Activated naive CD4-positive, alpha-beta T cell treated with anti-CD3 and anti-CD28 coated beads, Interleukin-2, amount 50 U/mL, for 16 hours (primary cell): ENCODE measurements at regions not wholly inside any gene's neighbourhood (a gene's known extent, or its start where the extent isn't known, plus 50 kb on each side); places are given as distances from the start of the nearest gene placed in this dataset.
"Not testable (repeated sequence)": the region's sequence is repeated elsewhere in the genome, so short reads cannot be mapped to it uniquely, and the experiment has no call there.

Experiments
- DNase-seq: peaks from one replicate; pipeline ENCODE4 v3.0.0-alpha.2; 2020

DNA sequence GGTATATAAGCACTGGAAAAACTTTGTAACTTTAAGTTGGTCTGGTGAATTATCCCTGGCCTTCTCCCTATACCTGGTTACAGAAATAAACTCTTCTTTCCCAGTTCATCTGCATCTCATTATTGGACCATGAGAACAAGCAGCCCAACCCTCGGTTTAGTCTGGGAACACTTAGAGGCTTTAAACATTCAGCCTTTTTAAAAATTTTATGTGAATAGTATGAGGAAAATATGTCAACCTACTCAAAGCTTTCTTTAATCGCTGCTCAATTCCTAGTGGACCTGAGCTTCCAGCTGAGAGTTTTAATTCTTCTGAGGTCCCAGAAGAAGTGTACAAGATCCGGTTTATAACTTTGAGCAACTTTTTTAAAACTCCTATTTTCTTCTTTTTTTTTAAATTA, 358.6 kb upstream of the NOCT start:
- DNase-seq: no peak

DNA sequence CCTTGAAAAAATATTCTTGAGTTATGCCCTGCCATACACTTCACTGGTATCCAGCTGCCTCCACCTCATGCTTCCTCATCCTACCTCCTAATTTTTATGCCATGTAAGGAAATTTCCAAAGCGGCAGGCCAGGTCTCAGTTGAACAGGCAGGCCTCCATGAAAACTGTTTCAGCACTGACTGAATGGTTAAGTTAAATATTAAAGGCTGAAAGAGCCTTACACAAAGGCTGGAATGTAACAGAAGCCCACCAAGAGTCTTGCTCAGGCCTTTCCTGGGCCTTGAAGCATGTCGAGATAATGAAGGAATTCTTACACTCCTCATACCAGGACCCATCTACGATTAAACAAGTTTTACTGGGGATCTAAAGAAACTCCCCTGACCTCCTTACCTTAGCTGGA, 359.6 kb upstream of the NOCT start:
- DNase-seq: no peak

DNA sequence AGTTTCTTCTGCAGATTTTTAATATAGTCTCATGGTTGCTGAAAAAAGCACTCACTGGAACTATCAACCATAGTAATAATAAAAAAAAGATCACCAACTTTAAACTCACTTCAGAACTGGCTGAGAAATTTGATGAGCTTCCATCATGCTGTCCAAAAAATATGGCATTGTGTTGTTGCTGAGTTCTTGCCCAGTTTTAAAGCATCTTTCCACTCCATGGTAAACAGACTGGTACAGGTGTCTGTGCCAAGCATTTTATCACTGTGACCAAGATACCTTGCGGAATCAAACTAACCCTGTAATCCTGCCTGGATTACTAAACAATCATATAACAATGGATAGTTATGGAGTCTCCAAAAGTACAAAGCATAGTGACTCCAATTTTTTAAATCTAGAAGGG, 360.3 kb upstream of the NOCT start:
- DNase-seq: no peak

DNA sequence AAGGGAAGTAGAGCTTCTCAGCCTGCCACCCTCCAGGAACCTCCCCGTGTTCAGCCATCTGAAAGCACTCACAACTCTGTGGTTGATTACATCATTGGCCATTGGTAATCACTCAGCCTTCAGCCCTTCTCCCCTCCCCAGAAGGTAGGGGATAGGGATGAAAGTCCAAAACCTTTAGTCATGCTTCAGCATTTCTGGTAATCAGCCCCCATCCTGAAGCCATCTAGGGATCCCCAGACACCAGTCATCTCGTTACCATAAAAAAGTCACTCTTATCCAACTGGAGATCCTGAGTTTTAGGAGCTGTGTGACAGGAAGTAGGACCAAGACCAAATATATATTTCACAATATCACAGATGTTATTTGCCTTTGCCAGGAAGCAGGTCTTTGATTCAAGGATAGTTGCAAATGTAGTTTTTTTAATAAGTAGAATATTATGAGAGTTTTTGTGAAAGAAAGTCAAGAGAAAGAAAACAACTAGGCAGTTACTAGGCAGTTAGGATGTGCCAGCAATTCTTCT, 364.6 kb upstream of the NOCT start:
- DNase-seq: no peak

DNA sequence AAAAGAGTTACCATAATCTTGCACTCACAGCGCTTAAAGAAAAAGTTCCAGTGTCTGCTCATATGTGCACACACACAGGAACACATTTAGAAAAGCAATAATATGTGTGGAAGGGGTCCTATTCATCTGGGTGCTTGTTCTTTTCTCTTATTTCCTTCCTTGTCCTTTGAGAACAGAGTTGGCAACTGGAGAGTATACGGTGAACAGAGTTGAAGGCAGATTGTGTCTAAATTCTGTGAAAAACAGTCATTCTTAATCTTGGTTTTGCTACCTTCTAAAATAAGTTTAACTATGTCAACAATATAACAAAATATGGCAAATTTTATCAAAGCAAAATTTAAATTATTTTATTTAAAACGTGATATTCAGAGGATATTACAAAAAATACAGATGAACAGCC, 365.1 kb upstream of the NOCT start:
- DNase-seq: no peak

DNA sequence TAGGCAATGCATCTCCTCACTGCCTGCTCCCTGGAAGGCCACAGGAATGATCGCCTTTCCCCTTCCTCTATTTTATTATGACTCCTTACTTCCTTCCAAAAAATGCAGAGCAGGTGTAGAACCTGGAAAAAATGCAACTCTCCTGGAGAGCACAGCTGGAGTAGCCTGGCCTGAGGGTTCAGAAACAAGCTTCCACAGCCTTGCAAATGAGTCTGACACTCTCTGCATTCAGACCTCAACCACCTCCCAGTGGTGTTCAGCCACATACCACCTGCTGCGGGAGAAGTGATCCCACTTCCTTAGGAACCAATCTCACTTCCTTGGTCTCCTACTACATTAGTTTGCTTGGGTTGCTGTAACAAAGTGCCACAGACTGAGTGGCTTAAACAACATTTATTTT, 368.1 kb upstream of the NOCT start:
- DNase-seq: no peak

DNA sequence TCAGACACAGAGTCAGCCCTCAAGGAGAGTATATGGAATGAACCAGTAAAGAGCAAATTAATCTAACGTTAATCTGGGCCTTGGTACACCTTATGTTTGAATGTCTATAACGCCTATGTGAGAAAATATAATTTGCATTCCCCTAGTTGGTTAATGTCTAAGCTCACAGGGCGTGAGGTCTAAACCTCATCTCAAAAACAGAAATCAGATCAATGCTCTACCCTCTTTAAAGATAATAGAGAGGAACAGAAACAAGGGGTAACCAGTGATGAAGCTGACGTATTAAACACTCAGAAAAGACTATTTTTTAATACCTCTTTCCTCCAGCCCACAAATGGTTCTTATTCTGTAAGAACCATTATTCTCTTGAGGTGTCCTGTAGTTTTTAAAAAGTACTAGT, 369.2 kb upstream of the NOCT start:
- DNase-seq: no peak

DNA sequence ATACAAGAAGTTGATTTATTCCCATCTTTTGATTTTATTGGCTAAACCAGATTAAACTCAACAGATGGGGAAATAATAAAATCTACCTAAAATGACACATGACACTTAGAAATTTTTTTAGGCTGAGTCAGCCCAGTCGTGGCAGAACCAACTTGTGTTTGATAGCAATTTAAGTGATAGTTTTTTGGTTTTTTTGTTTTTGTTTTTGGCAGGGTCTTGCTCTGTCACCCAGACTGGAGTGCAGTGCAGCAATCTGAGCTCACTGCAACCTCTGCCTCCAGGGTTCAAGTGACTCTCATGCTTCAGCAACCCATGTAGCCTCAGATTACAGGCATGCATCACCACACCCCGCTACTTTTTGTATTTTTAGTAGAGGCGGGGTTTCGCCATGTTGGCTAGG, 370.3 kb upstream of the NOCT start:
- no peak for DNase-seq

DNA sequence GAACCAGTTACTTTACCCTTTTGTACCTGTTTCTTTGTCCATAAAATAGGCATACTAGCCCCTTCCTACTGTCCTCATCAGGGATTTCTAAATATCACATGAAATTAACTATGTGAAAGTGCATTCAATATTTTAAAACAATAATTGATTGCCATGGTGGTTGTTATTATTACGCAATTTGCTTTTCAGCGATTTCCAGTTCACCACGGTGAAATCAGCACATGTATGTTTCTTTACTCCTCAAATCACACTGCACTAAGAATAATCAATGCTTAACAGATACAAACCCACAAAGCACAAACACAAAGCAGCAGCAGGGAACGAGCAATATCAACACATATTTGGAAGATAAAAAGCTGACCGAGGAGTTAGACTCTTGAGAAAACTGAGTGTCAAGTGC, 371.3 kb upstream of the NOCT start:
- DNase-seq: no peak

DNA sequence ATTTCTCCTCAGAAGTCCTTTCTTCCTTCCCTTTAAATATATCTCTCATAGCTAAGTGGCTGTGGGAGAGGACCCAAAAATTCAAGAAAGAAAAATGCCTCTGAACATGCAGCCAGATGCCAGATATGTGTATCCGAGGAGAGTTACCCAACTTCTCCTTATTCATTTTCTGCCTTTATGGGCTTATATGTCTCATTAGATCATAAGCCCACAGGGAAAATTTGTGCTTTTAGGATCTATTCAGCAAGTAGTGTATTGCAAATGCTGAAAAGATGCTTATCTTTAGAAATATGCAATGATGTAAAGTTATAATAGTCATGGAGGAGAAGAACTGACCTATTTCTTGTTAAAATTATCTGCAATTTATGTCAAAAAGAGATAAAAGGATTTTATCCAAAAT, 371.8 kb upstream of the NOCT start:
- no peak for DNase-seq

DNA sequence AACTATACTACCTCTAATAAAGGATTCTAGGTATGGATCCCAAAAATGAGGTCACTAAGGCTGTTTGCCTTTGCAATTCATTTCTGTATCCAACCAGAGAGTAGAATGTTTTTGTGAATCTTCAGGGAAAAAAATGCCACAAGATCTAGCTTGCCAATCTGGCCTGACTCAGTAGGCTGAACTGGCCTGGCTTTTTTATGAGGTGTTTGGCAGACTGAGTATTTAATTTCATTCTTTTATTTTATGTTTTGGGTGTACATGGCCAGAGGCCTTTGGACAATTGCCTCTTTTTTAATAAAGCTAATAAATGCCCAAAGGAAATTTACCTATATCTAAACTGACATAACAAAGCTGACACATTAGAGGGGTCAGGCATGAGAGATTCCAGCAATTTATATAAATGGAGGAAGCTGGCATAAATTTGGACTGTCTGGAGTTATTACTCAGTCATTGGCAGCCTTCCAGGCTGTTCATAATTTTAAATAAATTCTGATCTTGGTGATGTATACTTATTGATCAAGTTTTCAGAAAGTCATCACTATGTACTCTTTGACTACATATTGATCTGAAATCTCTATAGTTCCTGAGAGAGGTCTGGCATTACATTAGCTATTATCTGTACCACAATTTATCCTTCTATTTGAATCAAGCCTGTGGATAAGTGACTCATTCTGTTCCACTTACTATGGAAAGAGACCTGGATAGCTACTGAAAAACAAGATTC, 376.4 kb upstream of the NOCT start:
- no peak for DNase-seq

DNA sequence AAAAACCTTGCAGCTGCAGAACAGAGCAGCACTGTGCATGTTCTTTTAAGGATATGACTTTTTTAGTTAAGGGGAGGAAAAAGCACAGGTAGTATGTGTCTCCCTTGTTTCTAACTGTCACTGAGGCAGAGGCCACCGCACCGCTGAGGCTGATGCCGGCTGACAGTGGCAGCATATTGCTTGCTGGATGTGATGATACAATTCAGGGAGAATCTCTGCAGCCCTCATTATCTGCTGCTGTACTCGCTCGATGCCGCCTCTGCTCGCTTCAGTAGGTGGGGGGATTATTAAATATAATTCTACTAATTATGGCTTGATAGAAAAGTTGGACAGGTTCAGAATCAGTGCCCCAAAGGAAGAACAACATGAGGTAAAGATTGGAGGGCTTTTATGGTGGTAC, 378.8 kb upstream of the NOCT start:
- no peak for DNase-seq

DNA sequence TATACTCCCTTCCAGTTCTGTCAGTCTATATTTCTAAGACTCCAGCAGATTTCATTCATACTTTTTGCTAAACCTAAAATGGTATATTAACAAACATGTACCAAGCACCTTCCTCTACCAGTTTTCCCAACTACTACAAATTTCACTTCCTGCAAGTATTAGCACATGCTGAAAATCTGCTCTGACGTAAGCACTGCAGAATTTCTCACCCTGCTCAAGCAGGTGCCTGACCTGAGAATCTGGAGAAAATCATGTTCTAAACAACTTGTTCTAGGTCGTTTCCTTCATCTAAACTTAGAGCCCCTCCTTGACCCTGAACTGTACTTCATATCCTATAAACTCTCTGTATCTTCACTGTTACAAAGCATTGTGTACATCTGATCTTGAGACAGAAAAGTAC, 380.7 kb upstream of the NOCT start:
- no peak for DNase-seq

DNA sequence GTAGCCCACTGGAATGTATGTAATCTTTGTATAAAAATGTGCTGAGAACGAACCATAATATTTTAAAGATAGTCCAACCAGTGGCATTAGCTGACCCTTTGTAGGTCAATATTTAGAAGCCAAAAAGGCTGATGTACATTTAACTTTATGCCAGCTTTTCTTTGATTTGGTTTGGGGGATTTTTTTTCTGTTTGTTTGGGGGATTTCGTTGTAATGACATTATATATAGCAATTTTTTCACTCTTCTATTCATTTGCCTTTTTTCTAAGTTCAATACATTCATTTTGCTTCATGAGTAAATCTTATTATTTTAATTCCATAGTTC, 382.0 kb upstream of the NOCT start:
- no peak for DNase-seq

DNA sequence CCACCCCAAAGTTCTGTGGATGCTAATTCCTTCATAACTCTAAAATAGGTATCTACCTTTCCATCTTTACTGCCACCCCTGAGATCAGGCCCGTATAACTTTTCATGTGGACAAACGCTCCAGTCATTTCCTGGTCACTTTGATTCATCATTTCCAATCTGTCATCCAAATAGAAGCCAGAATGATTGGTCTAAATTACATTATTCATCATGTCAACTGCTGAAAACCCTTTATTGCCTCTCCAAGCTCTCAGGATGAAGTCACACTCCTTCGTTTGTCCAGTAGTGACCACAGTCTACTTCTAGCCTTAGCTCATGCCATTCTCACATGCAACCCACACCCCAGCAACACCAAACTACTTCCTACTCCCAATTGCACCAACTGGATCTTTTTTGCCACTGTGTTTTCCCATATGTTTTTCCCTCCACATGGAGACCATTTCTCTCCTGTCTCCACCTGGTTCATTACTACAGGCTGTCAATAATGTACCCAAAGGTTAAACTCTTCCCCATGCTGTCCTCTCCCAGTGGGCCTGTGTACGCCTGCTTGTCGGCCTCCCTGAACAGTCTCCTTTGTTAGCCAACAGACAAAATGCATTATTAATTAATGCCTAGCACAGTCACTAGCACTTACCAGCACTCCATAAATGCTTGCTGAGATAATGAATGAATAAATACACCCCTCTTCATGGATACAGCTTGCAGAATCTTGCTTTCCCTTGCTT, 382.6 kb upstream of the NOCT start:
- DNase-seq: no peak

DNA sequence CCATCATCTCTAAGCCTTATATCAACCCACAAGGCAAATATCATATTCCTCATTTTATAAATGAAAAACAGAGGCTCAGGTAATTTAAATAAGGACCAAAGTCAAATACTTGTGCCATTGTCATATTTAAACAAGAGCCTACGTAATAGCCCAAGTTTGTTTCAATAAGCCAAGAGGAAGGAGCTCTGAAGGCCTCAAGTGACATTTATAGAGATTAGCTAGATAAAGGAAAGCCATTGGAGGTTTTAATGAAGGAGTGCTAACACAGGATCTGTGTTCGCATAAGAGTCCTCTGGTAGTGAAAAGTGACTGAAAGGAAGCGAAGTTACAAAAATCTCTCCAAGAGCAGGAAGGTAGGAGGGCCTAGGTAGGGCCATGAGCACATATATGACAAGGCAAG, 384.9 kb upstream of the NOCT start:
- DNase-seq: no peak

DNA sequence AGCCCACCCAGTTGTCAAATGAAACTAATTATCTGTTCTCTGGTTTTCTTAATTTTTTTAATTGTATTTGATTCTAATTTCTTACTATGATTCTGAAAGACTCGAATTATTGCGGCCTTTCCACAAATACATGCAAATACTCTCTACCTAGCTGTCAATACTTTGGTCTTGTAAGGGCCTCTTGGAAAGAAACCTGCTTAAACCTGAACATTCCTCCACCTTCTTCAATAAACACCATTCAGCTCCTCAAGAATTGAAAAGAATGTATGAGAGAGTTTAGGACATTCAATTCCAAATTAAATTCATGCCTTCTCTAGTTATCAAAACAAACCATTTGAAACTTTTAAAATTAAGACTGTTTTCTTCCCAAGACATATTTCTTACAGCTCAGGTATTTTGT, 385.9 kb upstream of the NOCT start:
- DNase-seq: no peak

DNA sequence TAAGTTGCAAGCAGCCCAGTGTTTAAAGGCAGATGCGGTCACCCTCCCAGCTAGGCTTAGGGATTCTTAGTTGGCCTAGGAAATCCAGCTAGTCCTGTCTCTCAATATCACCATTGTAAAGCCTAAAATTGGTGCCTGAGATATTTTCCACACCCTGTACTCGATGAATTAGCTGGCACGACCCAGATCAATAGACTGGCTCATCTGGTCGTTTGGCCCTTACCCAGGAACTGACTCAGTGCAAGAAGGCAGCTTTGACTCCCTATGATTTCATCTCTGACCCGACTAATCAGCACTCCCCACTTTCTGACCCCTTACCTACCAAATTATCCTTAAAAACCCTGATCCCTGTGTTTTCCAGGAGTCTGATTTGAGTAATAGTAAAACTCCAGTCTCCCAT, 384.9 kb upstream of the SLC7A11 start:
- DNase-seq: no peak

DNA sequence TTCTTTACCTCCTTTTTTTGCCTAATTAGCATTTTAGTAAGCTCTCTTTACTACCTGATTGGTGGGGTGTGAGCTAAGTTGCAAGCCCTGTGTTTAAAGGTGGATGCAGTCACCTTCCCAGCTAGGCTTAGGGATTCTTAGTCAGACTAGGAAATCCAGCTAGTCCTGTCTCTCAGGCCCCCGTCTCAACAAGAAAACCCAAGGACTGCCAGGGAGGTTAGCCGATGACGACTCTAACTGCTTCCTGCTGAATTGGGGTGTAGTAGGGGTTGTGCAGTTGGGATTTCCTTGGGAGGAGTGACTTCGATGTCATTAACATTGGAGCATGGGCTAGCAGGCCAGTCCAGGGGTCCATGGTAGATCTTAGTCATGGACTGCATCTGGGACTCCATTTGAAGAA, 380.2 kb upstream of the SLC7A11 start:
- not testable (repeated sequence) for DNase-seq

DNA sequence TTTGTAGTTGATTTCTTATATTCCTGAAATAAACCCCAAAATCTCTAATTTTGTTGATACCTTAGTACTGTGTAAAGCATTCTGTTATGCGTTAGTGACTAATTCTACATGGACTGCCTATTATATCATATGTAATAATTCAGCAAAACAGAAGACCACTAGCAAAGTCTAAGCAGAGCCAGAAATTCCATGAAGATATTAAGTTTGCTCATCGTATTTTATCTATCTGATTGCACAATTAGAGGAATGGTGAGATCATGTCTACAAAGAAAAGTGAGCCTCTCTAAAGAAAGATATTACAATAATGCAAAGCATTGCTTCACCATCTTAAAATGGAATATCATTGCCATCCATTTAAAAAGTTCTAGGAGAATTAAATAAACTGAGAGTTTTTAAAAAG, 374.6 kb upstream of the SLC7A11 start:
- no peak for DNase-seq

DNA sequence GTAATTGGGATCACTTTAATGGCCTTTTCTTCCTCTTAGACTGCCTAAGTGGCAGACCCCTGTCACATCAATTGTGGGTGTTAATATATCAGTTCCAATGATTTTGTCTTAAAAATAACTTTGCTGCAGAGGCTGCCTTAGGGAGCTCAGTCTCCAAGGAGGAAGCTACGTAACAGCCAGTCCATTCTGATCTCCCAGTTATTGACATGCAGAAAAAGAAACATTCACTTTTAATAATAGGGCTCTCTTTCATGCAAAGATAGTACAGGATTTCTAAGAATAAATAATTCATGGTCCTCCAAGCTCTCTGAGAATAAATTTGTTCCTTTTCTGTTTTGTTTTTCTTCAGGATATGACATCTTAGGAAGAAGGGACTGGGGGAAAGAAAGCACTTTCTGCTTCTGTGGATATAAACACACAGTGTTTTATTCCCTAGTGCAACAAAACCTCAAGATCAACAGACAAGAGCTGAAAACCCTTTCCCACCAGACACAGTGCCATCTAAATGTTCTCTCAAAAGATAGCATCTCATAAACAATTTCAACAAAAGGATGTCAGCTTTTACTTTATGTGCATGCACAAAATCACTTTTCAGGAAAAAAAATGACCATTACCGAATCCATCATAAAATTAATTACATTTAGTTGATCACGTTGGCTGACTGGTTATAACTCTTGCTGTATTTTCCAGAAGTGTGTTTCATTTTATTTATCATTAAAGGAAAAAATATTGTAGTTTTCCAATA, 372.4 kb upstream of the SLC7A11 start:
- DNase-seq: no peak

DNA sequence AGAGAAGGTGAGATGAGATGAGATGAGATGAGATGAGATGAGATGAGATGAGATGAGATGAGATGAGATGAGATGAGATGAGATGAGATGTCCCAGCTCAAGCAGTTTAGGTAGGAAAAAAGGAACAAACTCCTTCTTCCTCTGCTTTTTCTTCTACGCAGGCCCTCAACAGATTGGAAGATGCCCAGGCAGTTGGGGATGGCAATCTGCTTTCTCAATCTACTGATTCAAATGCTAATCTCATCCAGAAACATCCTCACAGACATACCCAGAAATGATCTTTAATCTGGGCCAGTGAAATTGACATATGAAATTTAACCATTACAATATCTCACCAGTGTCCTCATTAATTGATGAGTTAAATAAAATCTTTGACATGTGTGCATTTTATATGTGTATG, 370.3 kb upstream of the SLC7A11 start:
- DNase-seq: no peak

DNA sequence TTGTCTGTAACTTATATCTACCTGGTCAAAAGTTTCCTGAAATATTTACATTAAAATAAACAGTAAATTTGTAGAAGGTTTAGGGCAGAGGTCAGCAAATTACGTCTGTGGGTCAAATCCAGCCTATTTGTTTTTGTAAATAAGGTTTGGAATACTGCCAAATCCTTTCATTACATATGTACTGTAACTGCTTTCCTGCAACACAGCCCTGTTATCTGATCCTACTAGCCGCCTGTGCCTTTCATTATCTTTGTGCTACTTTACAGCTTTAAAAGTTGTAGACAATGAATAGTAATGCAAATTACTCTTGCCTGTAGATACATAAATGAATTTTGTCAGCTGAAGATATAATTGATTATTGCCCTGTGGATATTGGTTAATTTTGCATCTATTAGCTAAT, 369.6 kb upstream of the SLC7A11 start:
- no peak for DNase-seq

DNA sequence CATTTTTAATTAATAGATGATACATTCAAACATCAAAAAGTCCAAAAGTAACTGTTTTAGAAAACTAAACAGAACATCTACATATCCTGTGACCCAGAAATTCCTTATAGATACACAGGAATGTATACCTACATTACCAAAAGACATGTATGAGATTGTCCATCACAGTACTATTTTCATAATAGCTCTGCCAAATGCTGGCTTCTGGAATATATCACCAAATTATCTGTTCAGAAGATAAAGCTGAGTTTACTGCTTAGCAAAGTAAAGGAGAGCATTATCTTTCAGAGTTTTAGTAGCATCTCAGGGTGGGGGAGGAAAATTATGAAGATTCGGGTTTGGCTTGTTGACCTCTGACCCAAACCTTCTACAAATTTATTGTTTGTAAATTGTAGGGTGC, 368.9 kb upstream of the SLC7A11 start:
- no peak for DNase-seq
